CD8-positive, alpha-beta memory T cell (primary cell): ENCODE measurements at regions not wholly inside any gene's neighbourhood (a gene's known extent, or its start where the extent isn't known, plus 50 kb on each side); places are given as distances from the start of the nearest gene placed in this dataset.

Experiments used
- CTCF ChIA-PET: fragments of 350-600 bp; sonication (Branson Sonifier 250); formaldehyde crosslinking; loops from one replicate; lab custom pipeline; 2021; ENCODE audit warnings: antibody characterized with exemption; lab: Charles Lee
- POLR2A ChIA-PET: fragments of 350-600 bp; sonication (Branson Sonifier 250); formaldehyde crosslinking; loops from one replicate; lab custom pipeline; 2021; ENCODE audit warnings: antibody characterized with exemption; lab: Charles Lee
- DNase-seq, 5 donors: peaks; one replicate each; pipeline versions ENCODE4 v3.0.0 to v3.0.0-alpha.2; 2020 to 2022; ENCODE audit warnings: mixed read lengths in 1 of 5
- H3K27ac ChIP-seq: one replicate; pipeline ENCODE4 v1.7.0; 2013; ENCODE audit warnings: low read depth, mild to moderate bottlenecking, low read length, moderate library complexity
- H3K27me3 ChIP-seq: 2 replicates; pipeline ENCODE4 v1.7.0; 2013; ENCODE audit warnings: low read length, mild to moderate bottlenecking; ENCODE audit not compliant: insufficient read depth, poor library complexity, severe bottlenecking
- H3K36me3 ChIP-seq: 2 replicates; pipeline ENCODE4 v1.7.0; 2013; ENCODE audit warnings: mild to moderate bottlenecking, low read length, moderate library complexity; ENCODE audit not compliant: insufficient read depth
- H3K4me1 ChIP-seq: 2 replicates; pipeline ENCODE4 v1.7.0; 2013; ENCODE audit warnings: mild to moderate bottlenecking, low read length, moderate library complexity; ENCODE audit not compliant: insufficient read depth
- H3K4me3 ChIP-seq: 2 replicates; pipeline ENCODE4 v1.7.0; 2013; ENCODE audit warnings: mild to moderate bottlenecking, low read length
- H3K9me3 ChIP-seq: 2 replicates; pipeline ENCODE4 v1.7.0; 2013; ENCODE audit warnings: mild to moderate bottlenecking, low read length
- H3K27ac Mint-ChIP-seq, 8 donors: one replicate each; pipeline ENCODE4 v1.8.0; 2020 to 2021; ENCODE audit warnings: mixed read lengths in 8 of 8, mild to moderate bottlenecking in 6 of 8, inconsistent platforms in 3 of 8, moderate library complexity in 3 of 8
- H3K27me3 Mint-ChIP-seq, 2 donors: one replicate each; pipeline ENCODE4 v1.8.0; 2020 to 2021; ENCODE audit warnings: mixed read lengths in 2 of 2, mild to moderate bottlenecking in 1 of 2, moderate library complexity in 1 of 2
- H3K36me3 Mint-ChIP-seq, 3 donors: one replicate each; pipeline ENCODE4 v1.8.0; 2020 to 2021; ENCODE audit warnings: mixed read lengths in 3 of 3, inconsistent platforms in 1 of 3, mild to moderate bottlenecking in 1 of 3
- H3K4me1 Mint-ChIP-seq, 3 donors: one replicate each; pipeline ENCODE4 v1.8.0; 2020 to 2021; ENCODE audit warnings: mixed read lengths in 3 of 3, inconsistent platforms in 1 of 3, mild to moderate bottlenecking in 1 of 3
- H3K4me3 Mint-ChIP-seq, 7 donors: one replicate each; pipeline ENCODE4 v1.8.0; 2020 to 2021; ENCODE audit warnings: mixed read lengths in 7 of 7, mild to moderate bottlenecking in 6 of 7, moderate library complexity in 4 of 7, inconsistent platforms in 2 of 7
- H3K9me3 Mint-ChIP-seq, 5 donors: one replicate each; pipeline ENCODE4 v1.8.0; 2020 to 2022; ENCODE audit warnings: mixed read lengths in 5 of 5, mild to moderate bottlenecking in 3 of 5, moderate library complexity in 2 of 5, inconsistent platforms in 1 of 5

DNA sequence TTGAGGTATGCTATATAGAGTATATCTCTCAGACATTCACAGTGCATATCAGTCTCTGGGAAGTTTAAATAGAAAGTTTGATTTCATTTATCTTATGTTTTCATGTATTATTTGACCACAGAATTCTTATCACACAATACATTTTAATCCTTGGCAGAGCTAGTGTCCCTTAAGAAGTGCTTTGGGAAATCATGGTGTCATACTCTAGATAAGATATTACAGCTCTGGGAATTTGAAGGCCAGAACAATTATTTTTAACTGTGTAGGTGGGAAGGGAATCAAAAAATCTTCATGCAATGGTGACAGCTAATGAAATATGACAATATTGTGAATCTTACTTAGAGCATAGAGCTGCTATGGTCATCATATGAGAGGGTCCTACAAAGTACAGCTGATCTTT, 451.3 kb upstream of the FAM98A start:
- CTCF ChIA-PET, result no interaction called here
- POLR2A ChIA-PET, result no interaction called here
- H3K36me3 ChIP-seq, result no peaks in the 10 kb centered on the region
- Mint-ChIP-seq H3K4me1 (no peaks in the 10 kb centered on the region), H3K4me3 (no peak overlapping the region), H3K36me3 (no peaks in the 10 kb centered on the region), H3K27ac (no peak overlapping the region), H3K27me3 (no peaks in the 10 kb centered on the region), H3K9me3 (peaks cover 0 to 4% (median 0%) of the 10 kb centered on the region in 5 donors)
- no peak for DNase-seq
- no peaks in the 10 kb centered on the region for H3K9me3 ChIP-seq
- no peaks in the 10 kb centered on the region for H3K27me3 ChIP-seq
- no peak overlapping the region for H3K4me3 ChIP-seq
- H3K4me1 ChIP-seq, result no peaks in the 10 kb centered on the region
- H3K27ac ChIP-seq, result no peak overlapping the region

DNA sequence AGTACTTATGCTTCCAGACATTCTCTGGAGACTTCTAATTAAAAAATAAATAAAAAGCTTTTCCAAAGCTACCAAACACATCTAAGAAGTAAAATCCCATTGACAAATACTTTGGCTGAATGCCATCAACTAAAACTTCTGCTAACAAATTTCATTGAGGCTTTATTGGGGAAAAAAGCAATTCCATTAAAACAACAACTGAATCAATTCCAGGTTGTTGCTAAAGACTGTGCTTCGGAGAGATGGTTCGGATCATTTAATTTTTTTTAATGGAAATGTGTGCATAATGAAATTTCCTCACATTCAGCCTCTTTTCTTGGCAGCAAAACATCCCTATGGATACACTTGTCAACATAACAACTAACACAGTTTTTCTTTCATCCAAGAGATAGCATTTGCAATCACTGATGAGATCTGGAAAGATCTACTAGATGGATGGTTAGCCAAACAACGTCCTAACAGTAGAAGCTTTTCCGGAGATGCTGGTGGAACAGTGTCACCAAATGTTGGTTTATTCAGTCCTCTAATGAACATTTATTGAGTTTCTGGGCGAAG, 446.1 kb upstream of the FAM98A start:
- H3K27me3 ChIP-seq, result no peaks in the 10 kb centered on the region
- Mint-ChIP-seq H3K36me3 (no peaks in the 10 kb centered on the region), H3K9me3 (peaks cover 0 to 3% (median 0%) of the 10 kb centered on the region in 5 donors), H3K4me3 (no peak overlapping the region), H3K27ac (no peak overlapping the region), H3K4me1 (no peaks in the 10 kb centered on the region), H3K27me3 (no peaks in the 10 kb centered on the region)
- H3K9me3 ChIP-seq, result no peaks in the 10 kb centered on the region
- CTCF ChIA-PET, result no interaction called here
- H3K4me3 ChIP-seq, result no peak overlapping the region
- H3K4me1 ChIP-seq, result no peaks in the 10 kb centered on the region
- DNase-seq, result no peak
- H3K36me3 ChIP-seq, result no peaks in the 10 kb centered on the region
- no peak overlapping the region for H3K27ac ChIP-seq
- POLR2A ChIA-PET, result no interaction called here

DNA sequence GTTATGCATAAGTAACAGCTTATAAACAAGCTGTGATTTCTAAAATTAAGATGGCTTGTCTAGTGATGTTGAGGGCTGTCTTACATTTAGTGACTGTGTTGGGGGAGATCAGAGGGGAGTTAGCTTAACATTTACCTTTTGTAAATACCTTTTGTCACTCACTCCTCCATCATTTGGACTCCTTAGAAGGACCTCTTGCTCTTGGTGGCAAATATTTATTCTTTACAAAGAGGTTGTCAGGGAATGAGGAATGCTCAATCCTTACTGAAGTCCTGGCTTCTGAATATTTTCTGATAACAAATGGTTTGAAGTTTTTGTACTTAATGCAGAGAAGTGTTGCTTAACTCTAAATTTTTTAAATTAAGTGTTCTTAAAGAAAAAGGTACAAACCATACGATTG, 438.8 kb upstream of the FAM98A start:
- Histone ChIP-seq H3K4me1 (no peaks in the 10 kb centered on the region), H3K27me3 (no peaks in the 10 kb centered on the region), H3K4me3 (no peak overlapping the region), H3K27ac (no peak overlapping the region), H3K36me3 (no peaks in the 10 kb centered on the region), H3K9me3 (no peaks in the 10 kb centered on the region)
- Mint-ChIP-seq H3K4me1 (no peaks in the 10 kb centered on the region), H3K27me3 (no peaks in the 10 kb centered on the region), H3K36me3 (no peaks in the 10 kb centered on the region), H3K27ac (no peak overlapping the region), H3K4me3 (no peak overlapping the region), H3K9me3 (no peaks in the 10 kb centered on the region)
- no peak for DNase-seq
- CTCF ChIA-PET, result no interaction called here
- POLR2A ChIA-PET, result no interaction called here

GRCh38 chr2:34037157-34037556, 438.1 kb upstream of the FAM98A start:
- Histone ChIP-seq H3K27me3 (no peaks in the 10 kb centered on the region), H3K27ac (no peak overlapping the region), H3K36me3 (no peaks in the 10 kb centered on the region), H3K9me3 (no peaks in the 10 kb centered on the region), H3K4me3 (no peak overlapping the region), H3K4me1 (no peaks in the 10 kb centered on the region)
- Mint-ChIP-seq H3K27ac (no peak overlapping the region), H3K4me3 (no peak overlapping the region), H3K27me3 (no peaks in the 10 kb centered on the region), H3K4me1 (no peaks in the 10 kb centered on the region), H3K9me3 (no peaks in the 10 kb centered on the region), H3K36me3 (no peaks in the 10 kb centered on the region)
- CTCF ChIA-PET, result no interaction called here
- POLR2A ChIA-PET, result no interaction called here
- no peak for DNase-seq

- no peak for DNase-seq
- H3K27ac ChIP-seq, result no peak overlapping the region
- H3K4me1 ChIP-seq, result no peaks in the 10 kb centered on the region
- H3K36me3 Mint-ChIP-seq, result peaks cover 0 to 1% (median 0%) of the 10 kb centered on the region in 3 donors
- no peaks in the 10 kb centered on the region for H3K27me3 ChIP-seq
- no peaks in the 10 kb centered on the region for H3K36me3 ChIP-seq
- H3K4me1 Mint-ChIP-seq, result no peaks in the 10 kb centered on the region
- no peaks in the 10 kb centered on the region for H3K9me3 ChIP-seq
- H3K9me3 Mint-ChIP-seq, result no peaks in the 10 kb centered on the region
- H3K27me3 Mint-ChIP-seq, result no peaks in the 10 kb centered on the region
- POLR2A ChIA-PET, result no interaction called here
- H3K27ac Mint-ChIP-seq, result no peak overlapping the region
- CTCF ChIA-PET, result no interaction called here
- H3K4me3 Mint-ChIP-seq, result no peak overlapping the region
- H3K4me3 ChIP-seq, result no peak overlapping the region
These were observed 432.0 kb upstream of the FAM98A start for GRCh38 chr2:34031097-34031496.

- no peak for DNase-seq
- Mint-ChIP-seq H3K36me3 (peaks cover 0 to 1% (median 0%) of the 10 kb centered on the region in 3 donors), H3K27me3 (no peaks in the 10 kb centered on the region), H3K4me1 (no peaks in the 10 kb centered on the region), H3K27ac (no peak overlapping the region), H3K9me3 (no peaks in the 10 kb centered on the region), H3K4me3 (no peak overlapping the region)
- Histone ChIP-seq H3K9me3 (no peaks in the 10 kb centered on the region), H3K36me3 (no peaks in the 10 kb centered on the region), H3K27me3 (no peaks in the 10 kb centered on the region), H3K4me3 (no peak overlapping the region), H3K27ac (no peak overlapping the region), H3K4me1 (no peaks in the 10 kb centered on the region)
- ChIA-PET CTCF (no interaction called here), POLR2A (no interaction called here)
These were observed 431.2 kb upstream of the FAM98A start for GRCh38 chr2:34030273-34030672.

- peaks cover 0 to 1% (median 0%) of the 10 kb centered on the region in 3 donors for H3K36me3 Mint-ChIP-seq
- POLR2A ChIA-PET, result no interaction called here
- Histone ChIP-seq H3K27me3 (no peaks in the 10 kb centered on the region), H3K4me1 (no peaks in the 10 kb centered on the region), H3K4me3 (no peak overlapping the region), H3K36me3 (no peaks in the 10 kb centered on the region), H3K27ac (no peak overlapping the region), H3K9me3 (no peaks in the 10 kb centered on the region)
- no peak overlapping the region for H3K27ac Mint-ChIP-seq
- no peaks in the 10 kb centered on the region for H3K27me3 Mint-ChIP-seq
- H3K4me1 Mint-ChIP-seq, result no peaks in the 10 kb centered on the region
- DNase-seq, result no peak
- no peak overlapping the region for H3K4me3 Mint-ChIP-seq
- H3K9me3 Mint-ChIP-seq, result no peaks in the 10 kb centered on the region
- CTCF ChIA-PET, result no interaction called here
These were observed 430.0 kb upstream of the FAM98A start for GRCh38 chr2:34029073-34029472.

DNA sequence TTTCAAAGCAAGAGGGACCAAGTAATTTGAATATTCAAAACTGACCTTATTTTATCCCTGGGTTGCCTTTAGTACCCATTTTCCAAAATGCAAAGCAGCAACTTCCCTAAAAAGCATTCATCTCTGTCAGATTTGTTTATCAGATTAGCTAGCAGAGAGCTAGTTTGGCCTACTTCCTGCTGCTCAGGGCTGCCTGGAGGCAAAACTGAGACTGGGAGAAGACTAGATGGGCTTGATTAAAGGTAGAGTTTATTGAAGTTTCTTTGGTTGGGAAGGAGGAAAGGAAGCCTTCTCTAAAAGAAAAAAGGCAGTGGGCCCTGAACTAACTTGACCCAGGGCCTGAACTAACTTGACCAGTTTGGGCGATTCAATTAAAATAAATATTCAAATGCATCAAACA, 426.1 kb upstream of the FAM98A start:
- Mint-ChIP-seq H3K4me3 (no peak overlapping the region), H3K36me3 (peaks cover 0 to 1% (median 0%) of the 10 kb centered on the region in 3 donors), H3K4me1 (no peaks in the 10 kb centered on the region), H3K9me3 (no peaks in the 10 kb centered on the region), H3K27ac (no peak overlapping the region), H3K27me3 (no peaks in the 10 kb centered on the region)
- H3K36me3 ChIP-seq, result no peaks in the 10 kb centered on the region
- POLR2A ChIA-PET, result no interaction called here
- no peak overlapping the region for H3K27ac ChIP-seq
- H3K27me3 ChIP-seq, result no peaks in the 10 kb centered on the region
- no peak overlapping the region for H3K4me3 ChIP-seq
- DNase-seq, result no peak
- CTCF ChIA-PET, result interaction anchor here (1.5 kb wide), 1 partner anchor 12 kb away, joined by 6 read pairs; no protein-coding TSS in a partner anchor
- no peaks in the 10 kb centered on the region for H3K9me3 ChIP-seq
- no peaks in the 10 kb centered on the region for H3K4me1 ChIP-seq
